ENCODE measurements at regions not wholly inside any gene's neighbourhood (a gene's known extent, or its start where the extent isn't known, plus 50 kb on each side); places are given as distances from the start of the nearest gene placed in this dataset.

- no peak for DNase-seq (ENCODE audit: low read depth)
Observed at GRCh38 chr5:86879086-86879485, 261.3 kb downstream of the COX7C start.

- DNase-seq (ENCODE audit: low read depth): no peak
Observed at GRCh38 chr5:86880344-86880743, 262.6 kb downstream of the COX7C start.

GRCh38 chr5:86880785-86881492 lies 263.2 kb downstream of the COX7C start:
- DNase-seq (ENCODE audit: low read depth): peak; percentile 46

GRCh38 chr5:86881493-86882090 lies 263.9 kb downstream of the COX7C start:
- DNase-seq (ENCODE audit: low read depth): no peak

GRCh38 chr5:86884608-86885007 lies 266.9 kb downstream of the COX7C start:
- no peak for DNase-seq (ENCODE audit: low read depth)

GRCh38 chr5:86885011-86885410 lies 267.3 kb downstream of the COX7C start:
- no peak for DNase-seq (ENCODE audit: low read depth)

- no peak for DNase-seq (ENCODE audit: low read depth)
Observed at GRCh38 chr5:86885489-86886230, 267.9 kb downstream of the COX7C start.

- no peak for DNase-seq (ENCODE audit: low read depth)
Observed at GRCh38 chr5:86890375-86890774, 272.6 kb downstream of the COX7C start.

GRCh38 chr5:86894056-86894455 lies 276.3 kb downstream of the COX7C start:
- DNase-seq (ENCODE audit: low read depth): no peak

- DNase-seq (ENCODE audit: low read depth): no peak
Observed at GRCh38 chr5:86896916-86897315, 279.2 kb downstream of the COX7C start.

GRCh38 chr5:86909418-86910295 lies 291.9 kb downstream of the COX7C start:
- DNase-seq (ENCODE audit: low read depth): peak; percentile 76

- DNase-seq (ENCODE audit: low read depth): no peak
Observed at GRCh38 chr5:86917117-86917579, 299.4 kb downstream of the COX7C start.

GRCh38 chr5:86918246-86918645 lies 300.5 kb downstream of the COX7C start:
- no peak for DNase-seq (ENCODE audit: low read depth)

GRCh38 chr5:86926033-86926432 lies 308.3 kb downstream of the COX7C start:
- DNase-seq (ENCODE audit: low read depth): no peak

- DNase-seq (ENCODE audit: low read depth): no peak
Observed at GRCh38 chr5:86929123-86929766, 311.5 kb downstream of the COX7C start.

GRCh38 chr5:86951761-86952160 lies 315.9 kb upstream of the RASA1 start:
- DNase-seq (ENCODE audit: low read depth): no peak

- DNase-seq (ENCODE audit: low read depth): no peak
Observed at GRCh38 chr5:86964889-86965288, 302.8 kb upstream of the RASA1 start.

- peak; percentile 13 for DNase-seq (ENCODE audit: low read depth)
Observed at GRCh38 chr5:86968301-86968753, 299.4 kb upstream of the RASA1 start.

GRCh38 chr5:86970361-86970760 lies 297.3 kb upstream of the RASA1 start:
- no peak for DNase-seq (ENCODE audit: low read depth)

GRCh38 chr5:86971034-86971571 lies 296.6 kb upstream of the RASA1 start:
- peak; percentile 6 for DNase-seq (ENCODE audit: low read depth)

- DNase-seq (ENCODE audit: low read depth): peak; percentile 4
Observed at GRCh38 chr5:86974955-86975354, 292.7 kb upstream of the RASA1 start.
